GM23338 (cell line): ENCODE measurements at regions not wholly inside any gene's neighbourhood (a gene's known extent, or its start where the extent isn't known, plus 50 kb on each side); places are given as distances from the start of the nearest gene placed in this dataset.

ENCODE experiments used
- CREB1 ChIP-seq: fragments of 250-450 bp; sonication (Bioruptor Pico); IDR thresholded peaks from 2 replicates; pipeline ENCODE4 v1.5.0; 2020; ENCODE audit warnings: low read depth, mild to moderate bottlenecking, moderate library complexity
- EZH2 ChIP-seq: fragments of 200-600 bp; sonication (generic); IDR thresholded peaks from one replicate; pipeline ENCODE4 v1.8.0; 2017; ENCODE audit warnings: antibody characterized with exemption, mild to moderate bottlenecking, low read depth; ENCODE audit not compliant: unreplicated experiment
- JUNB ChIP-seq: IDR thresholded peaks from one replicate; pipeline ENCODE4 v1.6.1; 2016; ENCODE audit warnings: antibody characterized with exemption; ENCODE audit not compliant: unreplicated experiment
- NANOG ChIP-seq: IDR thresholded peaks from 2 replicates; pipeline ENCODE4 v1.6.1; 2016; ENCODE audit warnings: antibody characterized with exemption, borderline replicate concordance
- POLR2AphosphoS5 ChIP-seq: IDR thresholded peaks from 2 replicates; pipeline ENCODE4 v1.6.1; 2016; ENCODE audit warnings: antibody characterized with exemption, low read depth
- STAT1 ChIP-seq: IDR thresholded peaks from one replicate; pipeline ENCODE4 v1.6.1; 2016; ENCODE audit warnings: antibody characterized with exemption; ENCODE audit not compliant: unreplicated experiment
- TF ChIP-seq, protein P1 (sequence below), 2 experiments: fragments of 200-600 bp in 1 of 2; sonication (generic) in 1 of 2; conservative IDR thresholded peaks; 2 replicates each; pipeline versions ENCODE4 v1.5.1 to v1.6.1; 2016 to 2017; ENCODE audit warnings: antibody characterized with exemption in 2 of 2, low read depth in 2 of 2, mild to moderate bottlenecking in 2 of 2, moderate library complexity in 1 of 2

DNA sequence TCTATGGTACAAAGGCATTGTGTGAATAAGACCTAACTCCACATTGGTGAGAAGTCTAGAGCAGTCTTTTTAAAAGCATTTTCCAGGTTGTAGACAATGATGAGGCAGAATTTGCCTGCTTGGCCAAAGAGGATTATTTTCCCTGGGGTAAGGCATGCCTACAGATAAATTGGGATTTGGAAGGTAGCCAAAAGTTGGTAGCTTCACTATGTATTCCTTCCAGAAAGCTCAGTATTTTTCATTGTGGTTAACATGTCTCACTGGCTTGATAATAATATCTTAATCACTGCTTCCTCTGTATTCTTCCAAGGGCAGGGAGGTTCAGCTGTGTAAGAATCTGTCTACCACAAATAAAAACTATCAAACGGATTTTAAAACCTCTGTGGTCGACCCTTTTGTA is 590.8 kb upstream of the PRMT6 start:
- TF ChIP-seq CREB1 (no peak), STAT1 (no peak), POLR2AphosphoS5 (no peak), EZH2 (no peak), JUNB (no peak), NANOG (no peak)
- TF ChIP-seq, protein P1, sequence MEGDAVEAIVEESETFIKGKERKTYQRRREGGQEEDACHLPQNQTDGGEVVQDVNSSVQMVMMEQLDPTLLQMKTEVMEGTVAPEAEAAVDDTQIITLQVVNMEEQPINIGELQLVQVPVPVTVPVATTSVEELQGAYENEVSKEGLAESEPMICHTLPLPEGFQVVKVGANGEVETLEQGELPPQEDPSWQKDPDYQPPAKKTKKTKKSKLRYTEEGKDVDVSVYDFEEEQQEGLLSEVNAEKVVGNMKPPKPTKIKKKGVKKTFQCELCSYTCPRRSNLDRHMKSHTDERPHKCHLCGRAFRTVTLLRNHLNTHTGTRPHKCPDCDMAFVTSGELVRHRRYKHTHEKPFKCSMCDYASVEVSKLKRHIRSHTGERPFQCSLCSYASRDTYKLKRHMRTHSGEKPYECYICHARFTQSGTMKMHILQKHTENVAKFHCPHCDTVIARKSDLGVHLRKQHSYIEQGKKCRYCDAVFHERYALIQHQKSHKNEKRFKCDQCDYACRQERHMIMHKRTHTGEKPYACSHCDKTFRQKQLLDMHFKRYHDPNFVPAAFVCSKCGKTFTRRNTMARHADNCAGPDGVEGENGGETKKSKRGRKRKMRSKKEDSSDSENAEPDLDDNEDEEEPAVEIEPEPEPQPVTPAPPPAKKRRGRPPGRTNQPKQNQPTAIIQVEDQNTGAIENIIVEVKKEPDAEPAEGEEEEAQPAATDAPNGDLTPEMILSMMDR (conservative IDR thresholded peaks at IDR 0.05; ENCODE audit: low read depth in 2 of 2): no peak
